ENCODE measurements at regions not wholly inside any gene's neighbourhood (a gene's known extent, or its start where the extent isn't known, plus 50 kb on each side); places are given as distances from the start of the nearest gene placed in this dataset.

GRCh38 chr6:22658934-22659333 lies 89.6 kb downstream of the HDGFL1 start:
- ATAC-seq (no peak), DNase-seq (ENCODE audit: low read depth in 1 of 2, low spot score in 1 of 2) (no peak), FAIRE-seq (no peak)
- CTCF ChIA-PET: no interaction called here
- no peak overlapping the region for H3K4me3 ChIP-seq
- no peak overlapping the region for H3K4me2 ChIP-seq
- no peak overlapping the region for H3K27ac ChIP-seq
- 19% methylated on average over 1 of the region's 1 CpG for WGBS (ENCODE audit: missing lambda C conversion rate)
- H3K4me1 ChIP-seq: no peaks in the 10 kb centered on the region
- TF ChIP-seq ZFP36 (IDR thresholded peaks at IDR 0.05; ENCODE audit: borderline replicate concordance, partially characterized antibody) (no peak), EHMT2 (IDR thresholded peaks at IDR 0.05; ENCODE audit: low read depth) (no peak), HDAC2 (IDR thresholded peaks at IDR 0.05) (no peak), MAFK (IDR thresholded peaks at IDR 0.05; ENCODE audit: partially characterized antibody) (no peak), ZSCAN20 (CRISPR knock-in tag; IDR thresholded peaks at IDR 0.05) (no peak), CHD4 (IDR thresholded peaks at IDR 0.05; ENCODE audit: borderline replicate concordance) (no peak), MAX (IDR thresholded peaks at IDR 0.05) (no peak), ATOH8 (CRISPR knock-in tag; IDR thresholded peaks at IDR 0.05; ENCODE audit: low read depth) (no peak), ESRRA (IDR thresholded peaks at IDR 0.05; ENCODE audit: borderline replicate concordance, low read length) (no peak), FOSL2 (IDR thresholded peaks at IDR 0.05) (no peak), FOSL2 (CRISPR knock-in tag; IDR thresholded peaks at IDR 0.05) (no peak), TP53 (CRISPR knock-in tag; IDR thresholded peaks at IDR 0.05) (no peak), RAD21 (conservative IDR thresholded peaks at IDR 0.05 in 1 of 2, IDR thresholded peaks at IDR 0.05 in 1 of 2) (no peak), FOXS1 (CRISPR knock-in tag; IDR thresholded peaks at IDR 0.05) (no peak), ZC3H11A (IDR thresholded peaks at IDR 0.05) (no peak), KDM1A (IDR thresholded peaks at IDR 0.05; ENCODE audit: low read depth) (no peak)
- no peaks in the 10 kb centered on the region for H3K9me3 ChIP-seq
- POLR2A ChIA-PET: no interaction called here

- ATAC-seq (no peak), FAIRE-seq (no peak), DNase-seq (ENCODE audit: low read depth in 1 of 2, low spot score in 1 of 2) (no peak)
- no peaks in the 10 kb centered on the region for H3K4me1 ChIP-seq
- WGBS (ENCODE audit: missing lambda C conversion rate): 59% methylated on average over 2 of the region's 2 CpGs
- CTCF ChIA-PET: no interaction called here
- POLR2A ChIA-PET: no interaction called here
- H3K4me2 ChIP-seq: no peak overlapping the region
- no peak overlapping the region for H3K4me3 ChIP-seq
- H3K9me3 ChIP-seq: no peaks in the 10 kb centered on the region
- H3K27ac ChIP-seq: no peak overlapping the region
- TF ChIP-seq EHMT2 (IDR thresholded peaks at IDR 0.05; ENCODE audit: low read depth): no peak
- TF ChIP-seq HOXA7 (CRISPR knock-in tag; IDR thresholded peaks at IDR 0.05): no peak
- TF ChIP-seq HOXB13 (CRISPR knock-in tag; IDR thresholded peaks at IDR 0.05; ENCODE audit: low read depth): no peak
Measured at GRCh38 chr6:22664968-22665367, 95.6 kb downstream of the HDGFL1 start.

- 69% methylated on average over 1 of the region's 1 CpG for WGBS (ENCODE audit: missing lambda C conversion rate)
- Histone ChIP-seq H3K4me3 (no peak overlapping the region), H3K9me3 (no peaks in the 10 kb centered on the region), H3K27ac (no peak overlapping the region), H3K4me1 (no peaks in the 10 kb centered on the region), H3K4me2 (no peak overlapping the region)
- FAIRE-seq (no peak), DNase-seq (ENCODE audit: low read depth in 1 of 2, low spot score in 1 of 2) (no peak), ATAC-seq (no peak)
- ChIA-PET CTCF (no interaction called here), POLR2A (no interaction called here)
- TF ChIP-seq POLR2A (IDR thresholded peaks at IDR 0.05; ENCODE audit: low read length): no peak
- no peak for TF ChIP-seq BCL3 (IDR thresholded peaks at IDR 0.05)
- TF ChIP-seq PHF8 (IDR thresholded peaks at IDR 0.05; ENCODE audit: borderline replicate concordance, low read depth): no peak
- no peak for TF ChIP-seq HES2 (IDR thresholded peaks at IDR 0.05)
- no peak for TF ChIP-seq MYC (IDR thresholded peaks at IDR 0.05; ENCODE audit: borderline replicate concordance, low read length)
- no peak for TF ChIP-seq HEYL (CRISPR knock-in tag; IDR thresholded peaks at IDR 0.05)
- TF ChIP-seq USF2 (IDR thresholded peaks at IDR 0.05): no peak
Measured at GRCh38 chr6:22666021-22666420, 96.7 kb downstream of the HDGFL1 start.

All from A549 (cell line).